Adrenal gland (tissue), 9 donors: ENCODE measurements at regions not wholly inside any gene's neighbourhood (a gene's known extent, or its start where the extent isn't known, plus 50 kb on each side); places are given as distances from the start of the nearest gene placed in this dataset.

Source experiments
- DNase-seq, 7 donors: peaks; one replicate each; pipeline ENCODE4 v3.0.0-alpha.2; 2019 to 2020
- H3K27ac ChIP-seq, 5 donors: fragments of 200-600 bp; sonication (generic) in 4 of 5; 1 replicate in 3 of 5; 2 replicates in 2 of 5; pipeline versions ENCODE4 v1.5.1 to v1.8.0; 2016 to 2020; ENCODE audit warnings: mild to moderate bottlenecking in 1 of 5
- H3K27me3 ChIP-seq: fragments of 200-600 bp; 2 replicates; pipeline ENCODE4 v1.8.0; 2021
- H3K36me3 ChIP-seq, 2 donors: fragments of 200-600 bp; replicated peaks in 1 of 2; 1 replicate in 1 of 2; 2 replicates in 1 of 2; pipeline versions ENCODE4 v1.5.1 to v1.8.0; 2018 to 2022
- H3K4me1 ChIP-seq, 2 donors: fragments of 200-600 bp; replicated peaks in 1 of 2; 1 replicate in 1 of 2; 2 replicates in 1 of 2; pipeline versions ENCODE4 v1.5.1 to v1.8.0; 2018 to 2021
- H3K4me3 ChIP-seq, 4 donors: fragments of 200-600 bp; sonication (generic) in 3 of 4; one replicate each; pipeline ENCODE4 v1.5.1; 2016 to 2018
- H3K9me3 ChIP-seq, 3 donors: fragments of 200-600 bp; sonication (generic) in 1 of 3; replicated peaks in 1 of 3; 1 replicate in 2 of 3; 2 replicates in 1 of 3; pipeline versions ENCODE4 v1.5.1 to v1.8.0; 2016 to 2021
- CTCF ChIP-seq, 6 experiments: fragments of 450-650 bp in 4 of 6; fragments of 200-600 bp in 2 of 6; sonication (generic) in 1 of 6; IDR thresholded peaks; 1 replicate in 5 of 6; 2 replicates in 1 of 6; pipeline versions ENCODE4 v1.5.1 to v1.8.0; 2016 to 2021; ENCODE audit warnings: antibody characterized with exemption in 6 of 6, mild to moderate bottlenecking in 2 of 6, moderate library complexity in 1 of 6
- POLR2A ChIP-seq, 2 donors: fragments of 450-650 bp; IDR thresholded peaks; one replicate each; pipeline ENCODE4 v1.6.1; 2017; ENCODE audit warnings: antibody characterized with exemption in 2 of 2, mild to moderate bottlenecking in 2 of 2, moderate library complexity in 1 of 2
- WGBS, 4 donors: extraction: QIAGEN DNeasy Blood & Tissue Kit in 2 of 4; methylation state at CpG; one replicate each; pipeline versions ENCODE4 v1.1.5 to v1.1.7; 2013 to 2017; 5-methylcytosine and 5-hydroxymethylcytosine counted together
- intact Hi-C, 2 donors: fragments of 100-400 bp; cut with DNase I; formaldehyde crosslinking; loops; one replicate each; pipeline versions ENCODE4 v1.14.1 to v1.15.0; 2022 to 2023
- donor health status: healthy with polysubstance abuse.
- donor health status: Bipolar disorder and iron deficiency.
- donor health status: DM: yes; HTN: yes; CAD: no.
- donor health status: DM: no; HTN: no; CAD: no.
- donor health status: DM: no; HTN: no; CAD: no.

- 33 to 52% (median 40%) methylated on average over 1 of the region's 1 CpG for WGBS, 4 donors
- Histone ChIP-seq H3K4me3 (no peak overlapping the region), H3K27me3 (no peaks in the 10 kb centered on the region), H3K4me1 (no peaks in the 10 kb centered on the region), H3K27ac (no peak overlapping the region), H3K9me3 (no peaks in the 10 kb centered on the region), H3K36me3 (no peaks in the 10 kb centered on the region)
- no peak for TF ChIP-seq POLR2A (IDR thresholded peaks at IDR 0.05)
- no peak for TF ChIP-seq CTCF (IDR thresholded peaks at IDR 0.05)
- no peak for DNase-seq
- intact Hi-C loops = no loop called here
These were observed 379.4 kb upstream of the UBE2E3 start for GRCh38 chr2:180601016-180601415.

- Histone ChIP-seq H3K9me3 (no peaks in the 10 kb centered on the region), H3K4me3 (no peak overlapping the region), H3K27me3 (no peaks in the 10 kb centered on the region), H3K36me3 (no peaks in the 10 kb centered on the region), H3K27ac (no peak overlapping the region), H3K4me1 (no peaks in the 10 kb centered on the region)
- WGBS, 4 donors = 62 to 70% (median 67%) methylated on average over 4 of the region's 4 CpGs
- no peak for DNase-seq
- no peak for TF ChIP-seq POLR2A (IDR thresholded peaks at IDR 0.05)
- no peak for TF ChIP-seq CTCF (IDR thresholded peaks at IDR 0.05)
- intact Hi-C loops = no loop called here
These were observed 380.6 kb upstream of the UBE2E3 start for GRCh38 chr2:180599804-180600203.

DNA sequence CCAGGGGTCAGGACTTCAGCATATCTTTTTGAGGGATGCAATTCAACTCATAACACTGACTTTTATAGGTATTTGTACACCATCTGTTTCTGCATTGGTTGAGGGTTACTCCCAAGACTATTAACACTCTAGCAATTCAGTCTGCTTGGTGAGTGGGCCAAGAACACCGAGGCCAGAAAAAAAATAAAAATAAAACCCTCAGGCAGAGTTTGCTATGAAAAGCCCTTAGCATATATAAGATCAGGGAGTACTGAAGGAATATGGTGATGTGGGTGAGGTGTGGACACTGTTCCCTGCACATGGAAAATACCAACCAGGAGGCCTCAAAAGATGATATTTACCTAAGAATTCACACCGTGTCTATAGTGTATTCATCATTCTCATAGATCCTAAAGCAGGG, 383.2 kb upstream of the UBE2E3 start:
- Histone ChIP-seq H3K4me3 (no peak overlapping the region), H3K36me3 (no peaks in the 10 kb centered on the region), H3K4me1 (no peaks in the 10 kb centered on the region), H3K9me3 (no peaks in the 10 kb centered on the region), H3K27me3 (no peaks in the 10 kb centered on the region), H3K27ac (no peak overlapping the region)
- no peak for TF ChIP-seq CTCF (IDR thresholded peaks at IDR 0.05)
- TF ChIP-seq POLR2A (IDR thresholded peaks at IDR 0.05) = no peak
- intact Hi-C loops = no loop called here
- 71 to 82% (median 77%) methylated on average over 2 of the region's 2 CpGs for WGBS, 4 donors
- no peak for DNase-seq

DNA sequence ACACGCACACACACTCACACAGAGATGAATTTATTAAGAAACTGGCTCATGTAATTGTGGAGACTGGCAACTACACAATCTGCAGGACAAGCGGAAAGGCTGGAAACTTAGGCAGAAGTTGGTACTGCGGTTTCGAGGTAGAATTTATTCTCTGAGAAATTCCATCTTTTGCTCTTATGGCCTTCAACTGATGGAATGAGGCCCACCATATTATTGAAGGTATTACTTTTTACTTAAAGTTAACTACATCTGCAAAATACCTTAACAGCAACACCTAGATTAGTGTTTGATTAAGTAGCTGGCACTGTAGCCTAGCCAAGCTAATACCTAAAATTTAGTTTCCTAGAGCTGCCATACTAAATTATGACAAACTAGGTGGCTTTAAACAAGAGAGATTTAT, 384.0 kb upstream of the UBE2E3 start:
- Histone ChIP-seq H3K9me3 (no peaks in the 10 kb centered on the region), H3K27me3 (no peaks in the 10 kb centered on the region), H3K27ac (no peak overlapping the region), H3K4me3 (no peak overlapping the region), H3K36me3 (no peaks in the 10 kb centered on the region), H3K4me1 (no peaks in the 10 kb centered on the region)
- TF ChIP-seq CTCF (IDR thresholded peaks at IDR 0.05) = no peak
- no peak for TF ChIP-seq POLR2A (IDR thresholded peaks at IDR 0.05)
- no peak for DNase-seq
- WGBS, 4 donors = 88 to 92% (median 91%) methylated on average over 4 of the region's 4 CpGs
- intact Hi-C loops = no loop called here
